Muscle layer of duodenum (tissue), 2 donors: ENCODE measurements at regions not wholly inside any gene's neighbourhood (a gene's known extent, or its start where the extent isn't known, plus 50 kb on each side); places are given as distances from the start of the nearest gene placed in this dataset.
"Not testable (repeated sequence)": the region's sequence is repeated elsewhere in the genome, so short reads cannot be mapped to it uniquely, and the experiment has no call there.

Experiments used
- H3K27ac ChIP-seq: one replicate; pipeline ENCODE4 v1.7.0; 2013; ENCODE audit warnings: mild to moderate bottlenecking, low read length
- H3K27me3 ChIP-seq: one replicate; pipeline ENCODE4 v1.7.0; 2013; ENCODE audit warnings: low read depth, mild to moderate bottlenecking, control low read depth, low read length
- H3K36me3 ChIP-seq, 2 donors: one replicate each; pipeline ENCODE4 v1.7.0; 2013; ENCODE audit warnings: low read length in 2 of 2, control low read depth in 1 of 2, mild to moderate bottlenecking in 1 of 2; ENCODE audit not compliant: insufficient read depth in 2 of 2, control insufficient read depth in 1 of 2
- H3K4me1 ChIP-seq, 2 donors: one replicate each; pipeline ENCODE4 v1.7.0; 2013; ENCODE audit warnings: low read length in 2 of 2, mild to moderate bottlenecking in 2 of 2, control low read depth in 1 of 2, moderate library complexity in 1 of 2; ENCODE audit not compliant: insufficient read depth in 2 of 2, control insufficient read depth in 1 of 2
- H3K4me3 ChIP-seq, 2 donors: one replicate each; pipeline ENCODE4 v1.7.0; 2013; ENCODE audit warnings: low read length in 2 of 2, low read depth in 1 of 2, mild to moderate bottlenecking in 1 of 2
- H3K9me3 ChIP-seq, 2 donors: one replicate each; pipeline ENCODE4 v1.7.0; 2013; ENCODE audit warnings: low read length in 2 of 2, control low read depth in 1 of 2, mild to moderate bottlenecking in 1 of 2; ENCODE audit not compliant: control insufficient read depth in 1 of 2
- donor health status: healthy.

DNA sequence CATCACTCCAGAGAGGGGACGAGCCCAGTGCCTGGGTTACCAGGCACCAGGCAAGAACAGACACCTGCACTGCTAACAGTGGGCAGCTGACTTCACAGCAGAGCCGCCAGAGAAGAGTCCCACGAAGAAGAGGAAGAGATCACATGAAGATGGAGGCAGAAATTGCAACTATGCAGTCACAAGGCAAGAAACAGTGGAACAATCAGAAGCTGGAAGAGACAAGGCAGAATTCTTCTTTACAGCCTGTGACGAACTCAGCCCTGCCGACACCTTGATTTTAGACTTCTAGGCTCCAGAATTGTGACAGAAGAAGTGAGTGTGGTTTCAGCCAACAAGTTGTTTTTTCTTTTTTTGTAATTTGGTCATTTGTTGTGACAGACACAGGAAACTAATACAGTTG is 59.2 kb downstream of the IL12A start:
- Histone ChIP-seq H3K4me1 (peaks cover 0 to 7% of the 10 kb centered on the region in 2 donors), H3K4me3 (no peak overlapping the region), H3K36me3 (no peaks in the 10 kb centered on the region), H3K27ac (no peak overlapping the region), H3K9me3 (peaks cover 0 to under 1% of the 10 kb centered on the region in 2 donors), H3K27me3 (no peaks in the 10 kb centered on the region)

DNA sequence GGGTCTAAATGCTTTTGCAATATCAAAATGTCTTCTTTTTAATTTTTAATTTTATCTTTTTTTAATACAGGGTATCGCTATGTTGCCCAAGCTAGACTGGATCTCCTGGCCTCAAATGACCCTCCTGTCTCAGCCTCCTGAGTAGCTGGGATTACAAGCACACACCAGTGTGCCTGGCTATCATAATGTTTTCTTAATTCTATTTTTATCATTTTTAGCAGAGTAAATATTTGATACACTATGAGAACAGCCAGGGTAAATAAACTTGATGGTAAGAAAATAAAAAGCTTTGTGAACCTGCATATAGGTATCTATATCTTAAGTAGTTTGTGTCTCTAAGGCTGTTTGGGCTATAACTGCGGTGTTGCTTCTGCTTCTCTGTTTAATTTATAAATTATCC is 60.4 kb downstream of the IL12A start:
- H3K9me3 ChIP-seq, result no peaks in the 10 kb centered on the region
- H3K4me3 ChIP-seq, result no peak overlapping the region
- H3K27me3 ChIP-seq, result no peaks in the 10 kb centered on the region
- H3K36me3 ChIP-seq, result no peaks in the 10 kb centered on the region
- H3K27ac ChIP-seq, result no peak overlapping the region
- peaks cover 0 to 7% of the 10 kb centered on the region in 2 donors for H3K4me1 ChIP-seq

DNA sequence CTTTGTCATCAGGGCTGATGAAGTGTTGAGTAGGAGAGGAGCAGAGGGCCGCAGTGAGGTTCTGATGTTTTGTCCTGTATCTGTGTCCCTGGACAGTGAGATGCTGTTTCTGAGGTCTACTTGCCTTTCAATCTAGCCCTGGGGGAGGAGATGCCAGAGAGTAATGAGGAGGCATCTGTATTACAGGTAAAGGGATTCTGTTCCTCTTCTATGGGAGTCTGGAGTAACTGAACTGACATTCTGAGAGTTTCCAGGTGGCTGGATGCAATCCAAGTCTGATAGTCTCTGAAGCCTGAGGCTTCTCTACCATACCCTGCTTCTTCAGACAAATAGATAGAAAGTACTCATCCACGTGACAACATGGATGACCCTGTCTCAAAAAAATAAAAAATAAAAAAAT is 60.9 kb downstream of the IL12A start:
- Histone ChIP-seq H3K27ac (no peak overlapping the region), H3K36me3 (no peaks in the 10 kb centered on the region), H3K4me1 (peaks cover 0 to 7% of the 10 kb centered on the region in 2 donors), H3K27me3 (no peaks in the 10 kb centered on the region), H3K4me3 (no peak overlapping the region), H3K9me3 (no peaks in the 10 kb centered on the region)

DNA sequence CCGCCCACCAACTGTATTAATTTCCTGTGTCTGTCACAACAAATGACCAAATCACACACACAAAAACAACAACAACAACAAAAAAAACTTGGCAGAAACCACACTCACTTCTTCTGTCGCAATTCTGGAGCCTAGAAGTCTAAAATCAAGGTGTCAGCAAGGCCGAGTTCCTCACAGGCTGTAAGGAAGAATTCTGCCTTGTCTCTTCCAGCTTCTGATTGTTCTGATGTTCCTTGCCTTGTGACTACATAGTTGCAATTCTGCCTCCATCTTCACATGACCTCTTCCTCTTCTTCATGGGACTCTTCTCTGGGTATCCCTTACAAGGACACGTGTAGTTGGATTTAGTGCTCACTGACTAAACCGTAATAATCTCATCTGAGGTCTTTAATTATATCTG is 61.4 kb downstream of the IL12A start:
- Histone ChIP-seq H3K36me3 (no peaks in the 10 kb centered on the region), H3K27ac (no peak overlapping the region), H3K4me1 (peaks cover 0 to 7% of the 10 kb centered on the region in 2 donors), H3K9me3 (no peaks in the 10 kb centered on the region), H3K4me3 (no peak overlapping the region), H3K27me3 (no peaks in the 10 kb centered on the region)

DNA sequence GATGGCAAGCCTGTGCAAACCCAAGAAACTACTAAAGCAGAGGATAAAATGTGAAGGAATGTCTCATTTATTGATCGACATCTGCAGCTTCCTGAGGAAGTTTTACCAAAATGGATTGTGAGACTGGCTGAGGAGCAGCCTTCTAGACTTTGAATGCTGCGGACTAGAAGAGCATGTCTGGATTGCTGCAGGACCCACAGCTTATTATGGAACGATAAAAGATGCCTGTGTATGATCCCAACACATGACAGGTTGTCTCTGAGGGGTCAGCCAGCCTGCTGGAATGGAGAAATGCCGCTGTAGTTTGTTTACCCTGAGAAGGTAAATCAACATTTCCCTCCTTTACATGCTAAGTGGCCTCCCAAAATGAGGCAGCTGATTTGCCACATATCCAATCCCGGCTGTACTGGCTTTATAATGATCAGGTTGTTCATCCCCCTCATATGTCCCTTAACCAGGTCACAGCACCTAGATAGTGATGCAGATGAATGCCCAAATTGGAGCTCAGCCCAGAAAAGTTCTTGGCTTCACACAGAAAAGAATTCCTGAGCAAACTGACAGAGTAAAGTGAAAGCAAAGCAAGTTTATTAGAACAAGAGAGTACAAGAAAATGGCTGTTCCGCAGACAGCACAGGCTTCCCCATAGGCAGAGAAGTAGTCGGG is 63.9 kb downstream of the IL12A start:
- Histone ChIP-seq H3K27ac (no peak overlapping the region), H3K27me3 (no peaks in the 10 kb centered on the region), H3K4me1 (peaks cover 0 to 7% of the 10 kb centered on the region in 2 donors), H3K9me3 (no peaks in the 10 kb centered on the region), H3K36me3 (no peaks in the 10 kb centered on the region), H3K4me3 (peak overlapping the region; percentile 18 to 42)

DNA sequence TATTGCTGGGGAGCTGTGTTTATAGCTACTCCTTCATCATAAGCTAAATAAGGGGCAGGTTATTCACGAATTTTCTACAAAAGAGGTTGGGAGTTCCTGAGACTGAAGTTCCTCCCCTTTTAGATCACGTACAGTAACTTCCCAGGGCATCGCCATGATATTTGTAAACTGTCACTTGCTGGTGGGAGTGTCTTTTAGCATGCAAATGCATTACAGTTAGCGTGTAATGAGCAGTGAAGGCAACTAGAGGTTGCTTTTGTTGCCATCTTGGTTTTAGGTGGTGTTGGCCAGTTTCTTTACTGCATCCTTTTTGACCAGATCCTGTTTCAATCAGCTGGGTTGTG is 64.4 kb downstream of the IL12A start:
- Histone ChIP-seq H3K36me3 (no peaks in the 10 kb centered on the region), H3K4me3 (peak overlapping the region; percentile 18 to 42), H3K27me3 (no peaks in the 10 kb centered on the region), H3K27ac (no peak overlapping the region), H3K4me1 (peaks cover 0 to 7% of the 10 kb centered on the region in 2 donors), H3K9me3 (no peaks in the 10 kb centered on the region)

DNA sequence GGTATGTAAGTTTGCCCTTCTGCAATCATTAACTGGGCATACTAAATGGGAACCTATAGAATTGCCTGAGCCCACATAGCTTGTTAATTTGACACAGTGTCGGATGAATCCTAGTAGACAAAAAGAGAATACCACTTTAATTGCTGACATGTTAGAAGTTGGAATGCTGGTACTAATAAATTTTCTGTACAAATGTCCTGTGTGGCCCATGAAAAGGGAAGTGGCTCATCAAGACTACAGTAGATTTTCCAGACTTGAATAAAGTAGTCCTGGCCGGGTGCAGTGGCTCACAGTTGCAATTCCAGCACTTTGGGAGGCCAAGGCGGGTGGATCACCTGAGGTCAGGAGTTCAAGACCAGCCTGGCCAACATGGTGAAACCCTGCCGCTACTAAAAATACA is 66.2 kb downstream of the IL12A start:
- H3K36me3 ChIP-seq, H3K27ac ChIP-seq, H3K27me3 ChIP-seq, H3K4me3 ChIP-seq, H3K9me3 ChIP-seq, H3K4me1 ChIP-seq: not testable (repeated sequence)

DNA sequence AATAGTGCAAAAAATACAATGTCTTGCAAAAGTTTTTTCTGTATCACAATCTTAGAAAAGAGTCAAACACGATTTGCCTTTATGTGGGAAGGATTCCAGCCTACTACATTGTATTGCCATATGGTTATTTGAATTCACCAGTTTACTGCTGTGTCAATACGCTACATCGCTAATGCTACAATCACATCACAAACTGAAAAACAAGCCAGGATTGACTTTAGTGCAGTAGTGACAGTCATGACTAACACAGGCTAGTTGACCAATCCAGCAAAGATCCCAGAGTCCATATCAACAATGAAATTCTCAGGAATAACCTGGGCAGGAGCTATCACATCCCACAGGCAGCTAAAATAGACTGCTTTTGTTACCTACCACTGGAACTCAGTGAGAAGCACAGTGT is 67.0 kb downstream of the IL12A start:
- H3K27me3 ChIP-seq, result no peaks in the 10 kb centered on the region
- H3K27ac ChIP-seq, result no peak overlapping the region
- H3K36me3 ChIP-seq, result no peaks in the 10 kb centered on the region
- H3K9me3 ChIP-seq, result no peaks in the 10 kb centered on the region
- no peaks in the 10 kb centered on the region for H3K4me1 ChIP-seq
- no peak overlapping the region for H3K4me3 ChIP-seq

DNA sequence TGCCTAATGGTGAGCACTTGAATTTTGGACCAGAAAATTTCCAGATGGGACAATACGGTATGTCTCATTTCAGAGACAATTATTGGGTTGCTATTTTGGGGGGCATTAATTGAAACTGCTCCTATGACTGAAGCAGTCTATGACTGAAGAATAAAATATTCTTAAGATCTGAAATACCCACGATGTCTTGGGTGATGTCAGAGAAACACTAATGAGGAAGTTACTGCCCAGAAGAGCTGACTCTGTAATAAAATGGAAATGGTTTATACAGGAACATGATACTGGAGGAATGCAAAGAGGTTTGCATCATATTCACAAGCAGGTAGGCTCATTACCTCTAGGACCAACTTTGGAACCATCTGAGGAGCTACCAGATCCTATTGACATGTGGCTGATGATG is 68.7 kb downstream of the IL12A start:
- H3K27ac ChIP-seq, result no peak overlapping the region
- H3K4me3 ChIP-seq, result no peak overlapping the region
- H3K36me3 ChIP-seq, result no peaks in the 10 kb centered on the region
- H3K27me3 ChIP-seq, result no peaks in the 10 kb centered on the region
- H3K9me3 ChIP-seq, result no peaks in the 10 kb centered on the region
- H3K4me1 ChIP-seq, result no peaks in the 10 kb centered on the region

DNA sequence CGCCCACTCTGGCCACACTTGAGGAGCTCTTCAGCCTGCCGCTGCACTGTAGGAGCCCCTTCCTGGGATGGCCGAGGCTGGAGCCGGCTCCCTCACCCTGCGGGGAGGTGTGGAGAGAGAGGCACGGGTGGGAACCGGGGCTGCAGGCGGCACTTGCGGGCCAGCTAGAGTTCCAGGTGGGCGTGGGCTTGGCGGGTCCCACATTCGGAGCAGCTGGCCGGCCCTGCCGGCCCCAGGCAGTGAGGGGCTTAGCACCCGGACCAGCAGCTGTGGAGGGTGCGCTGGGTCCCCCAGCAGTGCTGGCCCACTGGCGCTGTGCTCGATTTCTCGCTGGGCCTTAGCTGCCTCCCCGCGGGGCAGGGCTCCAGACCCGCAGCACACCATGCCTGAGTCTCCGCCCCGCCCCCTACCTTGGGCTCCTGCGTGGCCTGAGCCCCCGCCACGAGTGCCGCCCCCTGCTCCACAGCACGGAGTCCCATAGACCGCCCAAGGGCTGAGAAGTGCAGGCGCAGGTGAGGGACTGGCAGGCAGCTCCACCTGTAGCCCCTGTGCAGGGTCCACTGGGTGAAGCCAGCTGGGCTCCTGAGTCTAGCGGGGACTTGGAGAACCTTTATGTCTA is 71.9 kb downstream of the IL12A start:
- no peak overlapping the region for H3K27ac ChIP-seq
- H3K9me3 ChIP-seq, result no peaks in the 10 kb centered on the region
- no peaks in the 10 kb centered on the region for H3K36me3 ChIP-seq
- H3K4me1 ChIP-seq, result no peaks in the 10 kb centered on the region
- H3K27me3 ChIP-seq, result no peaks in the 10 kb centered on the region
- no peak overlapping the region for H3K4me3 ChIP-seq

DNA sequence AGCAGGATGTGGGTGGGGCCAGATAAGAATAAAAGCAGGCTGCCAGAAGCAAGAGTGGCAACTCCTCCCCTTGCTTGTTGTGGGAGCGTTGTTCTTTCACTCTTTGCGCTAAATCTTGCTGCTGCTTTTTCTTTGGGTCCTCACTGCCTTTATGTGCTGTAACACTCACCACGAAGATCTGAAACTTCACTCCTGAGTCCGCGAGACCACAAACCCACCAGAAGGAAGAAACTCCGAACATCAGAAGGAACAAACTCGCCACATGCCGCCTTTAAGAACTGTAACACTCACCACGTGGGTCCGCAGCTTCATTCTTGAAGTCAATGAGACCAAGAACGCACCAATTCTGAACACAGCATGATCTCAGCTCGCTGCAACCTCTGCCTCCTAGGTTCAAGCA is 72.9 kb downstream of the IL12A start:
- no peaks in the 10 kb centered on the region for H3K36me3 ChIP-seq
- no peak overlapping the region for H3K27ac ChIP-seq
- H3K9me3 ChIP-seq, result no peaks in the 10 kb centered on the region
- no peaks in the 10 kb centered on the region for H3K27me3 ChIP-seq
- H3K4me3 ChIP-seq, result no peak overlapping the region
- no peaks in the 10 kb centered on the region for H3K4me1 ChIP-seq

DNA sequence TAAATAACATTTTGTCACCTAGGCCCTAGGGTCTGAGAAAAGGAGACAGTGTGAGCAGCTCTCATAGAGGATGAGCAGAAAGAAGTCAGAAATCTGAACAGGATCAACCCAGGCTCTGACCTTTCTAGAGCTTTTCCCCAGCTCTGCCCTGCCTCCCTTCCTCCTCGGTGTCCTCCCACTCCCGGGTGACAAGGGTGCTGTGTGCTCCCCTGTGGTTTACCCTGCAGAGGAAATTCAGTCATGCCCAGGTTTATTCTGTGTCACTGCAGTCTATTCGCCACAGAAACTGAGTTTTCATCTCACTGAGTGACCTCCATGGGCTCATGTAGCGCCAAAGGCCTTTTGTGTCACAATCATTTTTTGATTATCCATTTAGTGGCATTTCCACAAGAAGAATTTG is 76.6 kb downstream of the IL12A start:
- Histone ChIP-seq H3K4me3 (no peak overlapping the region), H3K4me1 (no peaks in the 10 kb centered on the region), H3K9me3 (no peaks in the 10 kb centered on the region), H3K27me3 (peaks cover 3% of the 10 kb centered on the region), H3K36me3 (no peaks in the 10 kb centered on the region), H3K27ac (no peak overlapping the region)
